NB4 (cell line): ENCODE measurements at regions not wholly inside any gene's neighbourhood (a gene's known extent, or its start where the extent isn't known, plus 50 kb on each side); places are given as distances from the start of the nearest gene placed in this dataset.

ENCODE experiments used
- CTCF ChIP-seq: IDR thresholded peaks from one replicate; pipeline ENCODE4 v1.5.1; 2012; ENCODE audit warnings: low read depth, low read length
- MAX ChIP-seq: IDR thresholded peaks from 2 replicates; pipeline ENCODE4 v1.6.1; 2011; ENCODE audit warnings: low read depth, low read length

- TF ChIP-seq MAX (no peak; the same call in 1 of the 2 replicates), CTCF (no peak)
Observed at GRCh38 chr13:28582225-28582891, 76.6 kb upstream of the POMP start.
